ENCODE measurements at regions not wholly inside any gene's neighbourhood (a gene's known extent, or its start where the extent isn't known, plus 50 kb on each side); places are given as distances from the start of the nearest gene placed in this dataset.

DNA sequence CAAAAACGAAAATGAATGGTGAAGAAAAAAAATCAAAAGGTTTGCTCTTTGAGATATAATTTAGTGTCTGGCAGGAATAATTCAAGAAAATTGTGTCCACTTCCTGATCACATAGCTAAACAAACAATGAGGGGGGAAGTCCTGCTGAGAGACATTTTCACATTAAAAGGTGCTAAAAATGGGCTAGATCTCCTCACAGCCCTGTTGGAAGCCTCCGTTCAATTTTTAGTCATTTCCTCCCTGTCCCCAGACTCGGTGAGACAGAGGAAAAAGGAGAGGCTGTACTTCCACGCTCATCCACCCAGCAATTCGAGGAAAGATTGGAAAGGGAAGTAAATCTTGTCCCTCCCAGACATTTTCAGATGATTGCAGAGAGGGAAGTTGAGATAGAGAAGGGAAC, 103.7 kb downstream of the BARHL2 start:
- H3K27ac Mint-ChIP-seq (ENCODE audit: unreplicated experiment) = no peak overlapping the region

DNA sequence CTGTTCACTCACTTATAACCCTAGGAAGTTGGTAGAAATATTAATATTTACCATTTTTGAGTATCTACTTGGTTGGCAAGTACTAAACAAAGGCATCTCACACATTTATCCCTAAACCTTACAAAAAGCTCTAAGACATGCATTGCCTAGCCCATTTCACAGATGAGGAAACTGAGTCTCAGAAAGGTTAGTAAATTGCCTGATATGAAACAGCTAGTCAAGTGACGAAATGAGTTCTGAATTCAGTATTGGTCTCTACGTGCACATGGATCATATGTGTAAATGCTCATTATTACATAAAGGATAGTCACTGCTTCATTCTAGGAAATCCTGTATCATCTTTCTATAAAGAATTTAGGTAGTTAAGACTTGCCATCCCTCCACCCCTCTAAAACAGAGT, 105.1 kb downstream of the BARHL2 start:
- Histone ChIP-seq H3K4me3 (ENCODE audit: insufficient read depth, low read depth, low read length) (no peak overlapping the region), H3K36me3 (ENCODE audit: insufficient read depth, low read length) (no peaks in the 10 kb centered on the region), H3K27me3 (ENCODE audit: insufficient read depth, low read length) (no peaks in the 10 kb centered on the region), H3K9ac (ENCODE audit: low read length) (no peak overlapping the region), H3K4me2 (ENCODE audit: low read length) (no peak overlapping the region), H3K9me3 (ENCODE audit: insufficient read depth, low read depth, low read length) (no peaks in the 10 kb centered on the region), H3K27ac (ENCODE audit: low read depth, low read length) (no peak overlapping the region), H2AFZ (ENCODE audit: low read depth, low read length) (no peak overlapping the region), H3K79me2 (ENCODE audit: insufficient read depth, low read length) (no peaks in the 10 kb centered on the region), H4K20me1 (ENCODE audit: insufficient read depth, low read length) (no peaks in the 10 kb centered on the region), H3K4me1 (ENCODE audit: insufficient read depth, low read length) (no peaks in the 10 kb centered on the region)
- Mint-ChIP-seq H3K36me3 (ENCODE audit: low read depth, unreplicated experiment) (no peaks in the 10 kb centered on the region), H3K9me3 (ENCODE audit: unreplicated experiment) (no peaks in the 10 kb centered on the region), H3K4me3 (ENCODE audit: unreplicated experiment) (no peak overlapping the region), H3K27ac (ENCODE audit: unreplicated experiment) (no peak overlapping the region), H3K4me1 (ENCODE audit: low read depth, unreplicated experiment) (no peaks in the 10 kb centered on the region), H3K27me3 (ENCODE audit: low read depth, unreplicated experiment) (no peaks in the 10 kb centered on the region)
- no peak for DNase-seq (ENCODE audit: low read depth)
- no peak for FAIRE-seq
- TF ChIP-seq EZH2 (IDR thresholded peaks at IDR 0.05; ENCODE audit: insufficient read depth, low read length) (no peak), CTCF (IDR thresholded peaks at IDR 0.05; ENCODE audit: insufficient read depth, low read depth, low read length) (no peak)

More for the DNA sequence above, 103.7 kb downstream of the BARHL2 start:
- no peak for FAIRE-seq
- Mint-ChIP-seq H3K36me3 (ENCODE audit: low read depth, unreplicated experiment) (no peaks in the 10 kb centered on the region), H3K4me1 (ENCODE audit: low read depth, unreplicated experiment) (no peaks in the 10 kb centered on the region), H3K4me3 (ENCODE audit: unreplicated experiment) (no peak overlapping the region), H3K27me3 (ENCODE audit: low read depth, unreplicated experiment) (no peaks in the 10 kb centered on the region), H3K9me3 (ENCODE audit: unreplicated experiment) (no peaks in the 10 kb centered on the region)
- no peak overlapping the region for H2AFZ ChIP-seq (ENCODE audit: low read depth, low read length)
- H3K9me3 ChIP-seq (ENCODE audit: insufficient read depth, low read depth, low read length) = no peaks in the 10 kb centered on the region
- H3K4me3 ChIP-seq (ENCODE audit: insufficient read depth, low read depth, low read length) = no peak overlapping the region
- H3K27ac ChIP-seq (ENCODE audit: low read depth, low read length) = no peak overlapping the region
- H3K36me3 ChIP-seq (ENCODE audit: insufficient read depth, low read length) = no peaks in the 10 kb centered on the region
- H3K79me2 ChIP-seq (ENCODE audit: insufficient read depth, low read length) = no peaks in the 10 kb centered on the region
- TF ChIP-seq EZH2 (IDR thresholded peaks at IDR 0.05; ENCODE audit: insufficient read depth, low read length) = no peak
- TF ChIP-seq CTCF (IDR thresholded peaks at IDR 0.05; ENCODE audit: insufficient read depth, low read depth, low read length) = no peak
- no peaks in the 10 kb centered on the region for H4K20me1 ChIP-seq (ENCODE audit: insufficient read depth, low read length)
- no peak for DNase-seq (ENCODE audit: low read depth)
- no peaks in the 10 kb centered on the region for H3K27me3 ChIP-seq (ENCODE audit: insufficient read depth, low read length)
- H3K9ac ChIP-seq (ENCODE audit: low read length) = no peak overlapping the region
- no peaks in the 10 kb centered on the region for H3K4me1 ChIP-seq (ENCODE audit: insufficient read depth, low read length)
- H3K4me2 ChIP-seq (ENCODE audit: low read length) = no peak overlapping the region

GRCh38 chr1:90607736-90608135, 109.4 kb downstream of the BARHL2 start:
- Histone ChIP-seq H3K36me3 (ENCODE audit: insufficient read depth, low read length) (no peaks in the 10 kb centered on the region), H3K79me2 (ENCODE audit: insufficient read depth, low read length) (no peaks in the 10 kb centered on the region), H4K20me1 (ENCODE audit: insufficient read depth, low read length) (no peaks in the 10 kb centered on the region), H3K27me3 (ENCODE audit: insufficient read depth, low read length) (no peaks in the 10 kb centered on the region), H3K9ac (ENCODE audit: low read length) (no peak overlapping the region), H3K9me3 (ENCODE audit: insufficient read depth, low read depth, low read length) (no peaks in the 10 kb centered on the region), H3K27ac (ENCODE audit: low read depth, low read length) (no peak overlapping the region), H3K4me3 (ENCODE audit: insufficient read depth, low read depth, low read length) (no peak overlapping the region), H3K4me2 (ENCODE audit: low read length) (no peak overlapping the region), H2AFZ (ENCODE audit: low read depth, low read length) (no peak overlapping the region), H3K4me1 (ENCODE audit: insufficient read depth, low read length) (no peaks in the 10 kb centered on the region)
- no peak for FAIRE-seq
- TF ChIP-seq EZH2 (IDR thresholded peaks at IDR 0.05; ENCODE audit: insufficient read depth, low read length) (no peak), CTCF (IDR thresholded peaks at IDR 0.05; ENCODE audit: insufficient read depth, low read depth, low read length) (no peak)
- Mint-ChIP-seq H3K4me3 (ENCODE audit: unreplicated experiment) (no peak overlapping the region), H3K36me3 (ENCODE audit: low read depth, unreplicated experiment) (no peaks in the 10 kb centered on the region), H3K27me3 (ENCODE audit: low read depth, unreplicated experiment) (no peaks in the 10 kb centered on the region), H3K9me3 (ENCODE audit: unreplicated experiment) (no peaks in the 10 kb centered on the region), H3K27ac (ENCODE audit: unreplicated experiment) (no peak overlapping the region), H3K4me1 (ENCODE audit: low read depth, unreplicated experiment) (no peaks in the 10 kb centered on the region)
- DNase-seq (ENCODE audit: low read depth) = no peak
